HUES48 (cell line): ENCODE measurements at regions not wholly inside any gene's neighbourhood (a gene's known extent, or its start where the extent isn't known, plus 50 kb on each side); places are given as distances from the start of the nearest gene placed in this dataset.
"Not testable (repeated sequence)": the region's sequence is repeated elsewhere in the genome, so short reads cannot be mapped to it uniquely, and the experiment has no call there.

Experiments
- H3K27ac ChIP-seq: one replicate; pipeline ENCODE4 v1.7.0; 2013; ENCODE audit warnings: low read depth, low read length, inconsistent platforms
- H3K27me3 ChIP-seq: 2 replicates; pipeline ENCODE4 v1.6.1; 2013; ENCODE audit warnings: mild to moderate bottlenecking, low read length; ENCODE audit not compliant: control insufficient read depth, insufficient read depth
- H3K36me3 ChIP-seq: 2 replicates; pipeline ENCODE4 v1.6.1; 2013; ENCODE audit warnings: low read length; ENCODE audit not compliant: control insufficient read depth, insufficient read depth
- H3K4me1 ChIP-seq: 2 replicates; pipeline ENCODE4 v1.6.1; 2013; ENCODE audit warnings: mild to moderate bottlenecking, low read length; ENCODE audit not compliant: control insufficient read depth, insufficient read depth
- H3K4me3 ChIP-seq: 2 replicates; pipeline ENCODE4 v1.5.1; 2013; ENCODE audit warnings: mild to moderate bottlenecking, low read depth, low read length
- H3K9ac ChIP-seq: 2 replicates; pipeline ENCODE4 v1.6.1; 2013; ENCODE audit warnings: mild to moderate bottlenecking, low read depth, low read length, moderate library complexity
- H3K9me3 ChIP-seq: 2 replicates; pipeline ENCODE4 v1.6.1; 2013; ENCODE audit warnings: low read length; ENCODE audit not compliant: control insufficient read depth, insufficient read depth

- no peak overlapping the region for H3K9ac ChIP-seq
- H3K4me3 ChIP-seq, result no peak overlapping the region
- no peaks in the 10 kb centered on the region for H3K36me3 ChIP-seq
- H3K9me3 ChIP-seq, result no peaks in the 10 kb centered on the region
- no peaks in the 10 kb centered on the region for H3K4me1 ChIP-seq
- no peaks in the 10 kb centered on the region for H3K27me3 ChIP-seq
- H3K27ac ChIP-seq, result no peak overlapping the region
Measured at GRCh38 chr3:166011771-166012170, 174.5 kb upstream of the BCHE start.

- Histone ChIP-seq H3K9ac (no peak overlapping the region), H3K4me3 (no peak overlapping the region), H3K36me3 (no peaks in the 10 kb centered on the region), H3K27me3 (no peaks in the 10 kb centered on the region), H3K9me3 (no peaks in the 10 kb centered on the region), H3K4me1 (no peaks in the 10 kb centered on the region), H3K27ac (no peak overlapping the region)
Measured at GRCh38 chr3:166005126-166005525, 167.9 kb upstream of the BCHE start.

- H3K9ac ChIP-seq, result no peak overlapping the region
- no peaks in the 10 kb centered on the region for H3K9me3 ChIP-seq
- no peak overlapping the region for H3K27ac ChIP-seq
- no peak overlapping the region for H3K4me3 ChIP-seq
- no peaks in the 10 kb centered on the region for H3K36me3 ChIP-seq
- H3K27me3 ChIP-seq, result no peaks in the 10 kb centered on the region
- H3K4me1 ChIP-seq, result no peaks in the 10 kb centered on the region
Measured at GRCh38 chr3:165994293-165994692, 157.1 kb upstream of the BCHE start.

DNA sequence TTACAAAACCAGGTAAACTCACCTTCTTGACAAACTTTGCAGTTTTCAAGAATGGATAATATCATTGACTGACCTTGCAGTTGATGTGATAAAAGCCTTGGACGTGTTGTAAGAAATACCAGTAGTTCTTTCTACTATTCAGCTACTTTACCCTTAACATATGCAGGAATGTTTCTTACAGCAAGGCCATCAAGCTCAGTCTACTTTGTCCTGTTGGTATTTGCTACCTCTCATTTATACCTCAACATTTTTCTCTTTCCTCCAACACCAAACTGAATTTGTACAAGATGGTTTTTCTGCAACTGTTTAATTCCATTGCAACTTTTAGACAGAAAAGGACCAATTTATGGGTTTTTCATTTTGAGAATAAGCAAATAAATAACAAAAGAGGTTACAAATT, 147.4 kb upstream of the BCHE start:
- Histone ChIP-seq H3K27ac (peak overlapping the region; percentile 57), H3K4me1 (peaks cover 28% of the 10 kb centered on the region), H3K9ac (no peak overlapping the region), H3K4me3 (peak overlapping the region; percentile 36), H3K27me3 (no peaks in the 10 kb centered on the region), H3K9me3 (no peaks in the 10 kb centered on the region), H3K36me3 (no peaks in the 10 kb centered on the region)

- H3K4me3 ChIP-seq, result no peak overlapping the region
- peak overlapping the region; percentile 49 for H3K27ac ChIP-seq
- peaks cover 28% of the 10 kb centered on the region for H3K4me1 ChIP-seq
- H3K27me3 ChIP-seq, result no peaks in the 10 kb centered on the region
- no peak overlapping the region for H3K9ac ChIP-seq
- H3K9me3 ChIP-seq, result no peaks in the 10 kb centered on the region
- H3K36me3 ChIP-seq, result no peaks in the 10 kb centered on the region
Measured at GRCh38 chr3:165983284-165983683, 146.1 kb upstream of the BCHE start.

- Histone ChIP-seq H3K4me3 (no peak overlapping the region), H3K9ac (no peak overlapping the region), H3K4me1 (peaks cover 28% of the 10 kb centered on the region), H3K27me3 (no peaks in the 10 kb centered on the region), H3K9me3 (no peaks in the 10 kb centered on the region), H3K36me3 (no peaks in the 10 kb centered on the region), H3K27ac (no peak overlapping the region)
Measured at GRCh38 chr3:165981318-165981717, 144.1 kb upstream of the BCHE start.

DNA sequence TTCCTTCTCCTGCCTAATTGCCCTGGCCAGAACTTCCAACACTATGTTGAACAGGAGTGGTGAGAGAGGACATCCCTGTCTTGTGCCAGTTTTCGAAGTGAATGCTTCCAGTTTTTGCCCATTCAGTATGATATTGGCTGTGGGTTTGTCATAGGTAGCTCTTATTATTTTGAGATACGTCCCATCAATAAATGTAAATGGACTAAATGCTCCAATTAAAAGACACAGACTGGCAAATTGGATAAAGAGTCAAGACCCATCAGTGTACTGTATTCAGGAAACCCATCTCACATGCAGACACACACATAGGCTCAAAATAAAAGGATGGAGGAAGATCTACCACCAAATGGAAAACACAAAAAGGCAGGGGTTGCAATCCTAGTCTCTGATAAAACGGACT, 123.6 kb upstream of the BCHE start:
- H3K27ac ChIP-seq, H3K4me1 ChIP-seq, H3K9ac ChIP-seq, H3K4me3 ChIP-seq, H3K36me3 ChIP-seq, H3K9me3 ChIP-seq, H3K27me3 ChIP-seq: not testable (repeated sequence)

GRCh38 chr3:165954171-165954570, 116.9 kb upstream of the BCHE start:
- Histone ChIP-seq H3K27me3 (no peaks in the 10 kb centered on the region), H3K27ac (no peak overlapping the region), H3K36me3 (no peaks in the 10 kb centered on the region)

DNA sequence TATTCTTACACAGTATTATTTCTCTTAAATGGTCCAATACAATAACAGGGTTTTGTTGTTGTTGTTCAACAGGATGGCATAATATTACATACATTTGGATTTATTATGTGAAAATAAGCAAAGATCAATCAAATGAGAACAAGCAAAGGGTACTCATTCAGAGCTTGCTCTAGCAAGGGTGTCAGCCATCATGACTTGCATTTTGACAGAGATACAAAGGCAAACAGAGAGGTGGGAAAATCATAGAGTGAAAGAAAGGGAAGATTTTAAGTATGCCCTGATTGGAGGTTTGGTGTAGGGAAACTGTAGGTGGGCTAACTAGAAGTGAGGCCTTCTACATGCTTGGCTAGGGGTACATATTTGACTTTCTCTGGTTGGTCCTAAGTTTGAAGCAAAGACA, 109.1 kb upstream of the BCHE start:
- Histone ChIP-seq H3K4me3 (no peak overlapping the region), H3K4me1 (no peaks in the 10 kb centered on the region), H3K27ac (no peak overlapping the region), H3K9ac (no peak overlapping the region), H3K27me3 (no peaks in the 10 kb centered on the region), H3K36me3 (no peaks in the 10 kb centered on the region), H3K9me3 (no peaks in the 10 kb centered on the region)

More at GRCh38 chr3:165954171-165954570, 116.9 kb upstream of the BCHE start:
- Histone ChIP-seq H3K4me1 (no peaks in the 10 kb centered on the region), H3K9ac (no peak overlapping the region), H3K9me3 (no peaks in the 10 kb centered on the region), H3K4me3 (no peak overlapping the region)

- no peak overlapping the region for H3K4me3 ChIP-seq
- H3K9me3 ChIP-seq, result no peaks in the 10 kb centered on the region
- H3K9ac ChIP-seq, result no peak overlapping the region
- H3K27me3 ChIP-seq, result no peaks in the 10 kb centered on the region
- H3K36me3 ChIP-seq, result no peaks in the 10 kb centered on the region
- no peaks in the 10 kb centered on the region for H3K4me1 ChIP-seq
- H3K27ac ChIP-seq, result no peak overlapping the region
Measured at GRCh38 chr3:165938986-165939540, 101.8 kb upstream of the BCHE start.

GRCh38 chr3:165936081-165936480, 98.9 kb upstream of the BCHE start:
- not testable (repeated sequence) for H3K27ac ChIP-seq, H3K4me3 ChIP-seq, H3K4me1 ChIP-seq, H3K36me3 ChIP-seq, H3K27me3 ChIP-seq, H3K9ac ChIP-seq, H3K9me3 ChIP-seq

GRCh38 chr3:165924301-165924791, 87.1 kb upstream of the BCHE start:
- H3K36me3 ChIP-seq, H3K9ac ChIP-seq, H3K4me3 ChIP-seq, H3K9me3 ChIP-seq, H3K27me3 ChIP-seq, H3K27ac ChIP-seq, H3K4me1 ChIP-seq: not testable (repeated sequence)
